ENCODE measurements at regions not wholly inside any gene's neighbourhood (a gene's known extent, or its start where the extent isn't known, plus 50 kb on each side); places are given as distances from the start of the nearest gene placed in this dataset.

DNA sequence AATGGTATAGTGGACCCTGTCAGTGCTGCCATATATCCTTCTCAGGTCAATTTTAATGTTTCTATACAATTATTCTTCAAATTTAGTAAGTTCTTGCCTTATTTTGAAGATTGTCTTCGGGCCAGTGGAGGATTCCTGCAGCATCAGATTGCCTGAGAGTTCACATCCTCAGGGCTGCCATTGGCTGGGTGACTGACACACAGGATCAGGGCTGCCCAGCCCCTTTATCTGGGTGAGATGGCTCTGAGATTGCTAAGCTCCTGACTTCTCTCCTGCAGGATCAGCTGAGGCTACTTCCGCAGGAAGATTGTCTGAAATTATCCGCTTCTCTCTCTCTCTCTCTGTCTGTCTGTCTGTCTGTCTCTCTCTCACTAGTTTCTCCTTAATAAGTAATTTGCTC lies 567.4 kb downstream of the TSN start:
- TF ChIP-seq POLR2A (IDR thresholded peaks at IDR 0.05) (no peak), EP300 (IDR thresholded peaks at IDR 0.05) (no peak)
- TF ChIP-seq, protein P1, sequence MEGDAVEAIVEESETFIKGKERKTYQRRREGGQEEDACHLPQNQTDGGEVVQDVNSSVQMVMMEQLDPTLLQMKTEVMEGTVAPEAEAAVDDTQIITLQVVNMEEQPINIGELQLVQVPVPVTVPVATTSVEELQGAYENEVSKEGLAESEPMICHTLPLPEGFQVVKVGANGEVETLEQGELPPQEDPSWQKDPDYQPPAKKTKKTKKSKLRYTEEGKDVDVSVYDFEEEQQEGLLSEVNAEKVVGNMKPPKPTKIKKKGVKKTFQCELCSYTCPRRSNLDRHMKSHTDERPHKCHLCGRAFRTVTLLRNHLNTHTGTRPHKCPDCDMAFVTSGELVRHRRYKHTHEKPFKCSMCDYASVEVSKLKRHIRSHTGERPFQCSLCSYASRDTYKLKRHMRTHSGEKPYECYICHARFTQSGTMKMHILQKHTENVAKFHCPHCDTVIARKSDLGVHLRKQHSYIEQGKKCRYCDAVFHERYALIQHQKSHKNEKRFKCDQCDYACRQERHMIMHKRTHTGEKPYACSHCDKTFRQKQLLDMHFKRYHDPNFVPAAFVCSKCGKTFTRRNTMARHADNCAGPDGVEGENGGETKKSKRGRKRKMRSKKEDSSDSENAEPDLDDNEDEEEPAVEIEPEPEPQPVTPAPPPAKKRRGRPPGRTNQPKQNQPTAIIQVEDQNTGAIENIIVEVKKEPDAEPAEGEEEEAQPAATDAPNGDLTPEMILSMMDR (IDR thresholded peaks at IDR 0.05): no peak
